ENCODE measurements at regions not wholly inside any gene's neighbourhood (a gene's known extent, or its start where the extent isn't known, plus 50 kb on each side); places are given as distances from the start of the nearest gene placed in this dataset.

DNA sequence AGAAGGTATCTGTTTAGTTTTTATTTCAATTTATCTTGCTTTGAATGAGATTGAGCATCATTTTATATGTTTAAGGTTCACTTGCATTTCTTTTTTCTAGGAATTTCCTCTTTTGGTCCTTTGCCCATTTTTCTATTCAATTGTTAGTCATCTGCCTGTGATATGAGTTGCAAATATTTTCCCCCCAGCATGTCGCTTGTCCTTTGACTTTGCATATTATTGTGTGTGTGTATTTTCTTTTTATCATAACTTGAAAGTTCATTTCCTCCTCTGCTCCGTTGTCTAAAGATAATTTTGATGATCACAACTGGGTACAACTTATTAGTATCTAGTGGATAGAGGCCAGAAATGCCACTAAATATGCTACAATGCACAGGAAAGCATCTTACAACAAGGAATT is 132.7 kb upstream of the MDFIC start:
- TF ChIP-seq, protein P1, sequence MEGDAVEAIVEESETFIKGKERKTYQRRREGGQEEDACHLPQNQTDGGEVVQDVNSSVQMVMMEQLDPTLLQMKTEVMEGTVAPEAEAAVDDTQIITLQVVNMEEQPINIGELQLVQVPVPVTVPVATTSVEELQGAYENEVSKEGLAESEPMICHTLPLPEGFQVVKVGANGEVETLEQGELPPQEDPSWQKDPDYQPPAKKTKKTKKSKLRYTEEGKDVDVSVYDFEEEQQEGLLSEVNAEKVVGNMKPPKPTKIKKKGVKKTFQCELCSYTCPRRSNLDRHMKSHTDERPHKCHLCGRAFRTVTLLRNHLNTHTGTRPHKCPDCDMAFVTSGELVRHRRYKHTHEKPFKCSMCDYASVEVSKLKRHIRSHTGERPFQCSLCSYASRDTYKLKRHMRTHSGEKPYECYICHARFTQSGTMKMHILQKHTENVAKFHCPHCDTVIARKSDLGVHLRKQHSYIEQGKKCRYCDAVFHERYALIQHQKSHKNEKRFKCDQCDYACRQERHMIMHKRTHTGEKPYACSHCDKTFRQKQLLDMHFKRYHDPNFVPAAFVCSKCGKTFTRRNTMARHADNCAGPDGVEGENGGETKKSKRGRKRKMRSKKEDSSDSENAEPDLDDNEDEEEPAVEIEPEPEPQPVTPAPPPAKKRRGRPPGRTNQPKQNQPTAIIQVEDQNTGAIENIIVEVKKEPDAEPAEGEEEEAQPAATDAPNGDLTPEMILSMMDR (IDR thresholded peaks at IDR 0.05; ENCODE audit: borderline replicate concordance, extremely low read depth, low read length, poor library complexity, severe bottlenecking) = no peak
- no peak for TF ChIP-seq EZH2 (IDR thresholded peaks at IDR 0.05; ENCODE audit: borderline replicate concordance, low read depth, low read length, severe bottlenecking)

Data from DND-41 (cell line).